Peyer's patch (tissue), 4 donors: ENCODE measurements at regions not wholly inside any gene's neighbourhood (a gene's known extent, or its start where the extent isn't known, plus 50 kb on each side); places are given as distances from the start of the nearest gene placed in this dataset.

Experiments
- CTCF ChIP-seq, 6 experiments: fragments of 450-650 bp in 4 of 6; fragments of 200-600 bp in 2 of 6; sonication (generic) in 1 of 6; IDR thresholded peaks; one replicate each; pipeline ENCODE4 v1.5.1; 2017 to 2019; ENCODE audit warnings: antibody characterized with exemption in 6 of 6, mild to moderate bottlenecking in 3 of 6, moderate library complexity in 1 of 6
- POLR2A ChIP-seq, 2 donors: fragments of 450-650 bp; IDR thresholded peaks; one replicate each; pipeline ENCODE4 v1.5.1; 2017; ENCODE audit warnings: antibody characterized with exemption in 2 of 2, mild to moderate bottlenecking in 2 of 2, moderate library complexity in 2 of 2

DNA sequence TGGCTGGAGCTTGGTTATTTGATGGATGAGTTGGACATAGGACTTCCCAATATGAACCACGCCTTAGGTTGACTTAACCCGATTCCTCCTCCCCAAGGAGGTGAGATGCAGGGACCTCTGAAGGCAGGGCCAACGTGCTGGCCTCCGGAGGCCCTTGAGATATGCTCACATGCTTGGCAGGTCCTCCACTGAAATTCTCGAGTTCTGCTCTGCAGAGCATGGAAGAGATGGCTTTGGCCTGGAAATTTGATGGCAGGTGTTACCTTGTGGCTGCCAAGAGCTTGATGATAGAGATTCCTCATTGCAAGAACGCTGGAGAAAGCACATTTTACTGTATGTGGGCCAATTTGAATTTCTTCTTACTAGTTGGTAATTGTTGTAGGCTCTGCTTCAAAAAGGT lies 117.4 kb upstream of the LIMCH1 start:
- TF ChIP-seq CTCF (IDR thresholded peaks at IDR 0.05) (no peak), POLR2A (IDR thresholded peaks at IDR 0.05) (no peak)
